NCI-H2081 treated with DMSO at 0.1 percent for 48 hours (cell line): ENCODE measurements at regions not wholly inside any gene's neighbourhood (a gene's known extent, or its start where the extent isn't known, plus 50 kb on each side); places are given as distances from the start of the nearest gene placed in this dataset.
A peak's percentile ranks its signal among the peaks of the same experiment; 100 is the strongest.
"Not testable (repeated sequence)": the region's sequence is repeated elsewhere in the genome, so short reads cannot be mapped to it uniquely, and the experiment has no call there.

Experiments
- DNase-seq: peaks from one replicate; lab custom pipeline; 2025; lab: John Stamatoyannopoulos, UW

DNA sequence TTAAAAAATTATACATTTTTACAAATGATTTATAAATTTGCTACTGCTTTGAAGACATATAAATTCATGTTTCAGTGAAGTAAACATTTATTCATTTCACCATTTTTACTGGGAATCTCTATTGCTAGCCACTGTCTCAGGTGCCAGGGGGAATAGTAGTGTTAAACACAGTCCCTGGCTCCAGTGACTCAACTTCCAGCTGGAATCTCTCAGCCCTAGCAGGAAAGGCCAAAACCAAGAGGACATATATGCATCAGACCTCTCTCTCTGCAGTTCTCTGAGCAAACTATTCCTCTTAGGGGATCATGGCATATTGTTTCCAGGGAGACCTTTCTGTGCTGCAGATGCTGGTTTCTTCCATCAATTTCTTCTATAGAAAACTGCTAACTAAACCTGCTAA is 1009.0 kb upstream of the LCORL start:
- DNase-seq, result no peak

DNA sequence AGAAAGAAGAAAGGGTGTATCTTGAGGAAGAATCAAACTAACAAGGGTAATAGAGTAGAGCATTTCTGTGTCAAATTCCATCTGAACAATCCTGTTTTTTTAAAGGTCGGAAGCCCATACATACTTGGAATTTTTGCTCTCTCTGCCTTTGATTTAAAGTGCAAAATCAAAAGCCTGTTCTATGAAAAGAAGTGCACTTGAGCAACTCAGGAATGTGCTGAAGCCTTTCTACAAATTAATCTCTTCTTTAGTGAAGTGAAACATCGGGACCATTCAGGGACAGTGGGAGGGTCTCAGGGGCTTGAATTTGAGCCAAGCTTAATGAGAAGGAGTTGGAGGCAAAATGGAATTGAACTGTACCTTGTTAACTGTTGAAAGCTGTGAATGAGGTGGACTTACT is 1008.5 kb upstream of the LCORL start:
- no peak for DNase-seq

DNA sequence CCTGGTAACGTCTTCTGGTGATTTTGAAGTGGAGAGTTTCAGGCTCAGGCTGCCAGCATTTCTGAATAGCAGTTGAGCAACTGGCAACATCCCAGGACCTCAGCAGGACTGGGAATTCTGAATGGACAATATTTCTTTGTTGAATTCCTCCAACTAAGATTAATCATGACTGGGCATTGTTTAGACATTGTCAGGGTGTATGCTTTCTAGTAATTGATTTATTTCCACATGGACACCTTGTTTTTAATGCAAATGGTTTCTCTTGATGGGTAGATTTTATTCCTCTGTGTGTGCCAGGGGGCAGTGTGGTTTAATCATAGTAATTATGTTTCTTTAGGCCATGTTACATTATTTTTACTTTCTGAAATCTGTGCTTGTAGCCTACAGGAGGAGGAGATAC is 1004.7 kb upstream of the LCORL start:
- DNase-seq, result peak; percentile 91

DNA sequence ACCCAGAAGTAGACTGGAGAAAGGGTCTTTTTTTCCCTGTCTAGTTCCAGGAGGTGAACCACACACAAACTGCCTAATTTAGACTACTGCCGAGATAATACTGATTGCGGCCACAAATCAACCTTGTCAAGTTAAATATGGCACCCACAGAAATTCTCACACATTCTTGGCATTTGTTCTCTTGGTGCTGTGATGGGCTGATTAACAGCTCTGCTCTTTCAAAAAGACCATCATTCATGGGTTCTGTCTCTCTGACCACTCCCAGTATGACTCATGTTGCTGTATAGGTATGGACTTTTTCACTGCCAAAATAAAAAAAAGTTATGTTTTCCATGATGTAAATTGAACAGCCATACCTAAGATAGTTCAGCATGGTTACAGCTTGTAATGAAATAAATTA is 1003.5 kb upstream of the LCORL start:
- DNase-seq, result no peak

DNA sequence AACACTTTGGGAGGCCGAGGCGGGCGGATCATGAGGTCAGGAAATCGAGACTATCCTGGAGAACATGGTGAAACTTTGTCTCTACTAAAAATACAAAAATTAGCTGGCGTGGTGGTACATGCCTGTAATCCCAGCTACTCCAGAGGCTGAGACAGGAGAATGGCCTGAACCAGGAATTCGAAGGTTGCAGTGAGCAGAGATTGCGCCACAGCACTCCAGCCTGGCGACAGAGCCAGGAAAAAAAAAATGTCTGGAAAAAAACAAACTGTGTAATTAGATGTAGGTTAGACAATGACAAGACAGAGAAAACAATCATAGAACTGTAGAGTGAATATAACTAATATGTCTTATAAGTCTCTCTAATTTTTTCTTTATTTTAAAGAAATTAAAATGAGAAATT is 1002.5 kb upstream of the LCORL start:
- DNase-seq, result no peak

DNA sequence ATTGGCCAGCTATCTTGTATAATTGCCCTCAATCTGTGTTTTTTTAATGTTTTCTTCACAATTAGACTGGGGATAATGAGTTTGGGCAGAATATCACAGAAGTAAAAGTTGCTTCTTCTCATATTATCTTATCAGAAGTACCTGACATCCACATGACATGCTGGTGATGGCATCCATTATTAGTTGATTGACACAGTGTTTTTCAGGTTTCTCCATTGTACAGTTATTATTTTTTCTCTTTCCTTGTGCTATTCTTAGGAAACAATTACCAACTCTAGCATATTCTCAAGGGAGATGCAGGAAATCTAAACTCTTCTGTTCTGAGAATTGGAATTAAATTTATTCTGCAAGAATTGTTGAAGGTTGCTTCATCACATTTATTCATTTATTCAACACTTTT is 1000.1 kb upstream of the LCORL start:
- DNase-seq, result no peak

DNA sequence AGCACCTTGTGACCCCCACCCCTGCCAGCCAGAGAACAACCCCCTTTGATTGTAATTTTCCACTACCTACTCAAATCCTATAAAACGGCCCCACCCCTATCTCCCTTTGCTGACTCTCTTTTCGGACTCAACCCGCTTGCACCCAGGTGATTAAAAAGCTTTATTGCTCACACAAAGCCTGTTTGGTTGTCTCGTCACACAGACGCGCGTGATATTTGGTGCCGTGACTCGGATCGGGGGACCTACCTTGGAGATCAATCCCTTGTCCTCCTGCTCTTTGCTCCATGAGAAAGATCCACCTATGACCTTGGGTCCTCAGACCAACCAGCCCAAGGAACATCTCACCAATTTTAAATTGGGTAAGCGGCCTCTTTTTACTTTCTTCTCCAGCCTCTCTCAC is 995.0 kb upstream of the LCORL start:
- not testable (repeated sequence) for DNase-seq

DNA sequence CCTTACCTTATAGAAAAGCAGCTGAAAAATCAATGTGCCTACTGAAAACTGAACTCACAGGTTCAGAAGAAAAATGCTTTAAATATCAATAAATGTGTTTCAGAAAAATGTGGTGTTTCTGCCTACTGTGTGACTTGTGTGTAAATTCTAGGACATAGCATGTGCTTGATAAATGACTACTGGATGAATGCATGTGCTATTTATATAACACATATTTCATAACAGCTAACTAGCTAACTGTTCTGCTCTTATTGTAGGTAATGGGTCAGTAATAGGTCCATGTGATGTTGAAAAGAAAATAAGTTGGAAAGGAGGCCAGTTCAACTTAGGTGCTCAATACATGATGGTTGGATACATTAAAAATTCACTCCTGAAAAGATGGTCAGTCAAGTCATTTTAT is 993.0 kb upstream of the LCORL start:
- no peak for DNase-seq

DNA sequence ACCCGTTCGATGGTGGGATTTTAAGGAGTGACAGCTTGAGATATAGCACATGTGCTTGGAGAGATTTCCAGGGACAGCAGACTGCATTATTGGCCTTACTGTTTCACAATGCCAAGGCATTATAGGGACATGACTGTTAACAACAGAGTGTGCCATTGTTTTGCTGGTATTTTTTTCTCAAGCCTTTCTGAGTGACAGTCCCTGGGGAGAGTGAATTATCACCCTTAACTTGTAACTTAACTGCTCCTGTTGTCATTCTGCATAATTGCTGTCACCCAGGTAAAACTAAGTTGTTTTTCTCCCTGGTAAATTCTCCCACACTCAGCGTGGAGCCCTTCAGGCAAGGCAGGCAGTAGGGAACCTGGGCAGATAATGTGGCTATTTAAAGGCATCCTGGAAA is 989.2 kb upstream of the LCORL start:
- no peak for DNase-seq

DNA sequence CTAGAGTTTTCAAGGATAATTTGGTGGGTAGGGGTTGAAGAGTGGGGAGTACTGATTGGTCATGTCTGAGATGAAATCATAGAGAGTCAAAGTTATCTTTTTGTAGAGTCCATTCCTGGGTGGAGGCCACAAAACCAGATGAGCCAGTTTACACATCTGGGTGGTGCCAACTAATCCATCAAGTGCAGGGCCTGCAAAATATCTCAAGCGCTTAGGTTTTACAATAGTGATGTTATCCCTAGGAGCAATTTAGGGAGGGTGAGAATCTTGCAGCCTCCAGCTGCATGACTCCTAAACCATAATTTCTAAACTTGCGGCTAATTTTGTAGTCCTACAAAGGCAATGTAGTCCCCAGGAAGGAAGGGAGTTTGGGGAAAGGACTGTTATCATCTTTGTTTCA is 988.3 kb upstream of the LCORL start:
- DNase-seq, result no peak

DNA sequence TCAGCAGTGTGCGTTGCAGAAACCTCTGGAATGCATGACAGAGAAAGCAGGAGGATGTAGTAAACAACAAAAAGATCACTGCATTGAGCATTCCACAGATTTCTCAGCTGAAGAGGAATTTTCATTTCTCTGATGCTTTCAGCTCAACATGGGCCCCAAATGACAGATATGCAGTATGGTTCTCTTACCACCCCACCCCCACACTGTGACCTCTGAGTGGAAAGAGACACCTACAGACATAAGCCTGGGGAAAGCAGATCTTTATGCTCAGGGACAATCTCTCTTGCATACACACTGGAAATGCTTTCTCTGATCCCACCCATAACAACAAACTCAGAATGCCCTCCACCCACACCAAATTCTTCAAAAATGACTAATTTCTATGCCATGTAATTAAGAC is 983.7 kb upstream of the LCORL start:
- DNase-seq, result no peak

DNA sequence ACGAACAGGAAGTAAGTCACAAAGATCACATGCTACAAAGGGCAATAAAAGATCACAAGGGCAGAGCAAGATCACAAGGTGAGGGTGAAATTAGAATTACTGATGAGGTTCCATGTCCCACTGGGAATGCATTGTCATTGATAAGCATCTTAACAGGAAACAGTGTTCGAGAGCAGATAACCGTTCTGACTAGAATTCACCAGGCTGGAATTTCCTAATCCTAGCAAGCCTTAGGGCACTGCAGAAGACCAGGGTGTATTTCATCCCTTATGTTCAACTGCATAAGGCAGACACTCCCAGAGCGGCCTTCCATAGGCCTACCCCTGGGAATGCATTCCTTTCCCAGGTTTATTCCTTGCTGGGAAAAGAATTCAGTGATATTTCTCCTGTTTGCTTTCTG is 980.6 kb upstream of the LCORL start:
- no peak for DNase-seq

DNA sequence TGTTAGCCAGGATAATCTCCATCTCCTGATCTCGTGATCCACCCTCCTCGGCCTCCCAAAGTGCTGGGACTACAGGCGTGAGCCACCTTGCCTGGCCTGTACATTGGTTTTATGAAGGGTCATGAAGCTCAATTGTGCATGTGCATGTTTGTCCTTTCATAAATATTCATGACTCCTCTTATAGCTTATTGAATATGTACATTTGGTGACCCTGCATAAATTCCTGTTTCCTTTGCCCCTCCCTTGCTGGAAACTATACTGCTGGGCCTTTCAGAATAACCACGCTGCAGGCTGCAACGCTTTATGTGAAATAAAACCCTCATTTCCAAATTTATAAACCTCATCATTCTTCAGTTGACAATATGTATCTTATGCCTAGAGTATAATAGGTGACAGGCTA is 978.0 kb upstream of the LCORL start:
- no peak for DNase-seq

DNA sequence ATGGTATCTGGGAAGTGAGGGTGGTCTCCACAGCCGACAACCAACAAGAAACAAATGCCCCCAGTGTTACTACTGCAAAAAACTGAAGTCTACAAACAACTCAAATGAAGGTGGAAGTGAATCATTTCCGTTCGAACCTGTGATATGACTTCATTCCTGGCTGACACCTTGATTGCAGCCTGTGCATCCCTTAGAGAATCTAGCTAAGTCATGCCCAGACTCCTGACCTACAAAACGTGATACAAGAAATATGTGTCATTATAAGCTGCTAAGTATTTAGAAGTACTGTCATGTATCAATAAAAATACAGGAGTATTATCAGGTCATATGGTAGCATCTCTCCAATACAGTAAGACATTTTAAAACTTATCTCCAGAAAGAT is 959.7 kb upstream of the LCORL start:
- no peak for DNase-seq

DNA sequence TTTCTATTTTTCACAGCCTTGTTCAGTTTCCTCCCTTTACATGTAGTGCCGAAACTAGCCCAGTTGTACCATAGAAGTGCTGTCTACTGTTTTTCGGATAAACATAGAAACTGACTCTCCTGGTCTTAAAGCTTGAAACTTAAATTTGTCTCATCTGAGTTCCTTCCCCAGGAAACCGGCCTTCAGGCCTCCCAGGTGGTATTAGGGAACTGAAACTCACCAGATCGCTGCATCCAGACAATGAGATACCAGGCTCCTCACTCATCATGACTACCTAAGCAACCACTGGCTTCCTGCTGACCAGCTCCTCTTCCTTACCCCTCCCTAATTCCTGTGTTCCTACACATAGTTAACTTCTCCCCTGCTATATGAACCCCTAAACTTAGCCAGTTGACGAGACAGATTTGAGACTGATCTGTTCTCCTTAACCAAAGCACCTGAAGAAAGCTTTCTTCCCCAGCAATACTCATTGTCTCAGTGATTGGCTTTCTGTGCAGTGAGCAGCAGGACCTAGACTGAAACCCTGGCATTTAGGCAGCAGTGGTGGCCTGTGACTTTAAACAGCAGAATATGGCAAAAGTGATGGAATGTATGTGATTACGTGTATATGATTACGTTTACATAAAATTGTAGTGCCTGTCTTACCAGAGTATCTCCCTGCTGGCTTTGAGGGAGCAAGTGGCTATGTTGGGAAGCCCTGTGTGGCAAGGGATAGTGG is 959.1 kb upstream of the LCORL start:
- DNase-seq, result no peak

DNA sequence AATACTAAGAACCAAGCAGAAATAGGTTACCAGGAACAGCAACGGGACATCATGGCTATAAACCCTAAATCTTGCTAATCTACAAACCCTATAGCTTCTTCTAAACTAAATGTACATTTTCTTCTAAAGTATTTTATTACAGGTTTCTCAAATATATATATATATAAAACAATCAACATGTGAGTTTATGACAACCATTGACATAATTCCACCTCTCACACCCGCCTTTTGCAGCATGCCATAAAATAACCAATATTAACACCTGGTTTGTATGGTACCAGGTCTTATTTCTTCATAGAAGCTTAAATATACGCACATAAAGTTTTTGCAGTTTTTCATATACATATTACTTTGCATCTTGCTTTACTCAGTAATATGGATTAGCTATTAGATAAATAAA is 955.3 kb upstream of the LCORL start:
- no peak for DNase-seq

DNA sequence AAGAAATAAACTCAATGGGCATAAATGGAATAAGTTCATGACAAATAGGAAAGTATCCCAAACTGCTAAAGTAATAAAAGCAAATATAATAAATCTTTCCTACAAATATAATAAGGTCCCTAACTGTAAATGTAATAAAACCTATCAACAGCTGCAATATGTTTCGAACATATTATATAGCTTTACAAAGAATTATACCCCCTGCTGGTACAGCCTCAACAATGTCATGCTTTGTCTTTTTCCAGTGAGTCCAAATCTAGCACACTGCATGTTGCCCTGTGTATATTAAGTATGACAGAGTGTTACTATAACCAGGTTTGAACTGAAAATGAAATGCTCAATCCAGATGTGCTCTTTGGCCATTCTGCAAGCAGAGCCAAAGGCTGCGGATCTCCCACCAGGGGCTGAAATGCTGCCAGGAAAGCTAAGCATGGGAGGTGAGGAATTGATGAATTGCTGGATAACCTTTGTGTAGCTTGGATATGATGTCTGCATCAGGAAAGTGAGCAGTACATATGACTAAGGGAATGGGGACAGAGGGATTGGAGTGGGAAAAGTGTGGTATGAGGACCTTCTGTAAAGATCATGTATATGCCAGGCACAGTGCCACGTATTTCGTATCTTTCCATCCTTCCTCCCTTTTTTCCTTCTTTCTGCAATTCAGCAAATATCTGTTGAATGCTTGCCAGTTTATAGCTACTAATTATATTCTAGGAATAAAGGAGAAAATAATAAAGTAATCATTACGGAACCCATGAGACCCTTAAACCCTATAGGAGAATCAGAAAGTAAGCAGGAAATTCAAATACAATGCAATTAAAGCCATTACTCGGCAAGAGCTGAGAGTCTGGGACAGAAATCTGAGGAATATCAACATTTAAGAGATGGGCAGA is 954.6 kb upstream of the LCORL start:
- DNase-seq, result no peak

DNA sequence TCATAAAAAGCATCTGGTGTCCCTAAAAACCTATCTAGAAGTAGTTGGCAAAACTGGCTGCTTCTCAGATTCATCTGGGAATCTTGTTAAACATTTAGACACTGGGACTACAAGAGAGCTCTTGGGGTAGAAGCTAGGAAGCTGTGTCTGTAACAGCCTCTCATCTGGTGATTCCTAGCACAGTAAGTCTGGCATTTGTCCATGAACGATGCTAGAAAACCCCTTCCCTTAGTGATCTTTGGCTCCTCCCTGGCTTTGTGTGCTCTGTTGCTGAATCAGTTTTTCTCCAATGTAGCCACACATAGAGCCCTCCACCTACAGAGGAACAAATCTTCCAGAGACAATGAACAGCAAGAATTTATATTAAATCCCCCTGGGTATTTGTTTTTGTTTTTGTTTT is 951.7 kb upstream of the LCORL start:
- no peak for DNase-seq

DNA sequence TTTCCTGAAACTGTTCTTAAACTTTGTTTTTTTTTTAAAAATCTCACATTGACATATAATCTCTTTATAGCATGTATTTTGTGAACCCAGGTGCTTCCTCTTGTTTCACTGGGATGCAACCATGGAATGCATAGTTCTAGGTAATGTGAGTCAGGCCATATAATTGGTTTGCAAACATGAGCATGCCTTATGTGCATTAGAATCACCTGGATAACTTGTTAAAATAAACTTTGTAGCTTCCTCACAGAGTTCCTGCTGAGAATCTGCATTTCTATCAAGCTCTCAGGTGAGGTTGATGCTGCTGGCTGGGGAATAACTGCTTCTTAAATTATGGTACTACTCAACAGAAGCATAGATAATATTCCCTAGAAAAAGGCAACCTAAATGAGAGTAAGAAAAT is 940.3 kb upstream of the LCORL start:
- no peak for DNase-seq

DNA sequence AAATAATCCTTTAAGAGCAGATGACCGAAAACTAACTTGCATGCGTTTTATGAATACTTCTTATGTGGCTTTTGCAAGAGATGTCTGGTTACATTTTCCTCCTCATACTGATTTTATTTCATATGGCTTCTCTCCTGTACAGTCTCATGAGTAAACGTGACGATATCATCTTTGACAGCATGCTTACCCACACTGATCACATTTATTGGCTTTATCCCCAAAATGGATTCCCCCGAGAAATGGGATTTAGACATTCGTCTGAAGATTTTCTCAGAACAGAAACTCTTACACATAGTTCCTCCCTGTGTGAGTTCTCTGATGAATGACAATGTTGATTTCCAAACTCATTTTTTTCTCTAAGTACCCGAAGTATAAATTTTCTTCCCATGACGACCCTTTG is 939.7 kb upstream of the LCORL start:
- no peak for DNase-seq

DNA sequence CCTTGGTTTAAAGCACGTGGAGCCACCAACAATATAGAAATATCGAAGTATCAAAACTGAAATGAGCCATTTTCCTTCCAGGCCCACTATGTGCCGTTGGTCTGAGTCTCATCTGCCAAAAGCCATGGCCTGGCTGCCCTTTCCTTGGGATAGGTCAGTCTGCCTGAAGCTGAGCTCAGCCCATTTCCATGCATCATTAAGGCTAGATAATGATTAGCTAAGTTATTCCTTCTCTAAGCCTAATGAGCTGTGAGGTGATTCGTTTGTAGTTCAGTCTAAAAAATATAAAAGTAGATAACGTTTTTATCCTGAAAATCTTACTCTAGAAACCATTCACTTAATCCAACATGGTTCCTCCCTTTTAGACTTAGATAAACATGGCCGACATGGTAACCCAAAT is 936.2 kb upstream of the LCORL start:
- DNase-seq, result no peak

DNA sequence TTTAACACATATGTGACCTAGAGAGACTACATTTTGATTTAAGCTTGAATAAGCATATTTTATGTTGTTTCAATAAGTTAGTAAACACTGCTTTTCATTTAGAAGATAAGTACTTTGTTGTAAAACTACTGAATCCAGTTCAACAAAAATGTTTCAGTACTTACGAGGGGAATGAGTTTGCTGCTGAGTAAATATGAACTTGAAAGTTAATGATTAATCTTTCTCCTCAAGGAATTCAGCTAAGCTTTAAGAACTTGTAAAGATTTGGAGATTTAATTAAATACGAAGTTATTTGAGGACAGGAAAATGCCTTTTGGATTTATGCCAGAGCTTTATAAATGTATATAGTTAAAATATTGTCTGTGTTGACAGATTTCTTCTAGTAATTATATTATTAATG is 933.0 kb upstream of the LCORL start:
- no peak for DNase-seq

DNA sequence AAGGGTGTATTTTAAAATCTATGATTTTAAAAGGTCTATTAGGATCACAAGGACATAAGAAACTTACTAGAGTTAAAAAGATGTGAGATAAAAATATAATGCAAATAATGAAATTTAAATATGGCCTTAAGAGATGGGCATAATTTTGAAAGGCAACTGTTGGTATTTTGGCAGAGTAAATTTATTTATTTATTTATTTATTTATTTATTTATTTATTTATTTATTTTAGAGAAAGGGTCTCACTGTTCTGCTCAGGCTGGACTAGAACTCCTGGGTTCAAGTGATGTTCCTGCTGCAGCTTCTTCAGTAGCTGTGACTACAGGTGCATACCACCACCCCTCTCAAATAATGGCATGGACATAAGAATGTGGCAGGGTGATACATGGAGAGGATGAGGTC is 932.1 kb upstream of the LCORL start:
- DNase-seq, result no peak

DNA sequence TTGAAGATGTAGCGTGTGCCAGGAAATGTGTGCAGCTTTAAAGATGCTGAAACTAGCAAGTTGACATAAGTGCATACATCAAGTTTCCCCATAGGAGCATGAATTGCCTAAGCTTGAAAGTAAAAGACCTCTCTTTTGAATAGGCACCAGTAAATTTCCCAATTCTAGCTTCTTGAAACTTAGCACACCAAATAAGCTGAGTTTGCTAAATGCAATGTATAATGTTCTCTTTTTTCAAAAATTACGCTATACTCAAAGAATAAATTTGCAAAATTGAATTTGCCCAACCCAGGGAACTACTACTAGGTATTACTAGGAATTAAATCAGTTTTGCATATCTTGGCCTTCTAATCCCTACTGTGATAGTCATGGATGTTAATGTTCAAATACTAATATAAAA is 923.9 kb upstream of the LCORL start:
- no peak for DNase-seq
